Type B pancreatic cell (in vitro differentiated cells): ENCODE measurements at regions not wholly inside any gene's neighbourhood (a gene's known extent, or its start where the extent isn't known, plus 50 kb on each side); places are given as distances from the start of the nearest gene placed in this dataset.

Source experiments
- DNase-seq: peaks from one replicate; pipeline ENCODE4 v3.0.0; 2021; ENCODE audit warnings: mixed read lengths; ENCODE audit not compliant: unreplicated experiment; ENCODE audit errors: extremely low spot score
- H3K27ac Mint-ChIP-seq: 2 replicates; pipeline ENCODE4 v1.8.0; 2021; ENCODE audit warnings: mild to moderate bottlenecking, mixed read lengths
- H3K27me3 Mint-ChIP-seq: 2 replicates; pipeline ENCODE4 v1.8.0; 2021; ENCODE audit warnings: mixed read lengths
- H3K36me3 Mint-ChIP-seq: 2 replicates; pipeline ENCODE4 v1.8.0; 2021; ENCODE audit warnings: mixed read lengths
- H3K4me1 Mint-ChIP-seq: one replicate; pipeline ENCODE4 v1.8.0; 2021; ENCODE audit warnings: mixed read lengths; ENCODE audit not compliant: unreplicated experiment
- H3K4me3 Mint-ChIP-seq: 2 replicates; pipeline ENCODE4 v1.8.0; 2021; ENCODE audit warnings: mild to moderate bottlenecking, mixed read lengths
- H3K9me3 Mint-ChIP-seq: 2 replicates; pipeline ENCODE4 v1.8.0; 2021; ENCODE audit warnings: mixed read lengths
- CTCF ChIP-seq: fragments of 200-600 bp; sonication (generic); conservative IDR thresholded peaks from 2 replicates; pipeline ENCODE4 v1.5.0; 2021; ENCODE audit warnings: antibody characterized with exemption, mild to moderate bottlenecking

- Mint-ChIP-seq H3K36me3 (no peaks in the 10 kb centered on the region), H3K27ac (no peak overlapping the region)
Measured at GRCh38 chr10:28788252-28788651, 110.9 kb downstream of the BAMBI start.

GRCh38 chr10:28788762-28789161 is 111.4 kb downstream of the BAMBI start:
- no peak overlapping the region for H3K27ac Mint-ChIP-seq
- DNase-seq, result no peak
- no peak for TF ChIP-seq CTCF
- H3K4me1 Mint-ChIP-seq, result peaks cover 22% of the 10 kb centered on the region
- H3K36me3 Mint-ChIP-seq, result no peaks in the 10 kb centered on the region
- no peak overlapping the region for H3K4me3 Mint-ChIP-seq
- H3K9me3 Mint-ChIP-seq, result no peaks in the 10 kb centered on the region
- H3K27me3 Mint-ChIP-seq, result peaks cover 16% of the 10 kb centered on the region

More at GRCh38 chr10:28788252-28788651, 110.9 kb downstream of the BAMBI start:
- TF ChIP-seq CTCF, result no peak
- Mint-ChIP-seq H3K4me3 (no peak overlapping the region), H3K27me3 (peaks cover 16% of the 10 kb centered on the region), H3K4me1 (peaks cover 23% of the 10 kb centered on the region), H3K9me3 (no peaks in the 10 kb centered on the region)
- DNase-seq, result no peak

- H3K36me3 Mint-ChIP-seq, result peaks cover 3% of the 10 kb centered on the region
- no peak overlapping the region for H3K4me3 Mint-ChIP-seq
- H3K4me1 Mint-ChIP-seq, result peaks cover 15% of the 10 kb centered on the region
- peaks cover 17% of the 10 kb centered on the region for H3K27me3 Mint-ChIP-seq
- H3K9me3 Mint-ChIP-seq, result no peaks in the 10 kb centered on the region
- no peak for TF ChIP-seq CTCF
- DNase-seq, result no peak
- no peak overlapping the region for H3K27ac Mint-ChIP-seq
Measured at GRCh38 chr10:28790146-28790545, 112.8 kb downstream of the BAMBI start.

- Mint-ChIP-seq H3K9me3 (no peaks in the 10 kb centered on the region), H3K27ac (no peak overlapping the region), H3K4me1 (peaks cover 19% of the 10 kb centered on the region), H3K36me3 (peaks cover 3% of the 10 kb centered on the region), H3K27me3 (peaks cover 15% of the 10 kb centered on the region), H3K4me3 (no peak overlapping the region)
- no peak for DNase-seq
- no peak for TF ChIP-seq CTCF
Measured at GRCh38 chr10:28793482-28793881, 116.2 kb downstream of the BAMBI start.

GRCh38 chr10:28794986-28795385 is 117.7 kb downstream of the BAMBI start:
- Mint-ChIP-seq H3K36me3 (peaks cover 3% of the 10 kb centered on the region), H3K4me1 (peaks cover 22% of the 10 kb centered on the region), H3K9me3 (no peaks in the 10 kb centered on the region), H3K4me3 (no peak overlapping the region), H3K27ac (no peak overlapping the region), H3K27me3 (peaks cover 14% of the 10 kb centered on the region)
- no peak for TF ChIP-seq CTCF
- DNase-seq, result no peak
